NCI-H526 treated with DMSO at 0.1 percent for 48 hours (cell line): ENCODE measurements at regions not wholly inside any gene's neighbourhood (a gene's known extent, or its start where the extent isn't known, plus 50 kb on each side); places are given as distances from the start of the nearest gene placed in this dataset.
"Not testable (repeated sequence)": the region's sequence is repeated elsewhere in the genome, so short reads cannot be mapped to it uniquely, and the experiment has no call there.

ENCODE experiments used
- DNase-seq: peaks from one replicate; lab custom pipeline; 2025; lab: John Stamatoyannopoulos, UW

DNA sequence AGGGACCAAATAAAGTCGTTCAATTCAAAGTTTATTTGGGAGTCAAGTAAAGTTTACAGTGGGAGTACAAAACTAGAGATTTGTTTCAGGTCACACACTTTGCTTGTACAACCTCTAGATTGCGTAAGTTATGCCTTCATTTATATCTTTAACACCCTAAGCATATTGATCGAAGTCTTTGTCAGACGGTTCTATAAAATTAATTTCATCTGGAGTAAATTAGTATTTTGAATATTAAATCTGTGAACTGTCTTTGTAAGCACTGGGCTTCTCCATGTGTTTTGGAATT, 119.7 kb downstream of the ACAA2 start:
- DNase-seq: no peak

DNA sequence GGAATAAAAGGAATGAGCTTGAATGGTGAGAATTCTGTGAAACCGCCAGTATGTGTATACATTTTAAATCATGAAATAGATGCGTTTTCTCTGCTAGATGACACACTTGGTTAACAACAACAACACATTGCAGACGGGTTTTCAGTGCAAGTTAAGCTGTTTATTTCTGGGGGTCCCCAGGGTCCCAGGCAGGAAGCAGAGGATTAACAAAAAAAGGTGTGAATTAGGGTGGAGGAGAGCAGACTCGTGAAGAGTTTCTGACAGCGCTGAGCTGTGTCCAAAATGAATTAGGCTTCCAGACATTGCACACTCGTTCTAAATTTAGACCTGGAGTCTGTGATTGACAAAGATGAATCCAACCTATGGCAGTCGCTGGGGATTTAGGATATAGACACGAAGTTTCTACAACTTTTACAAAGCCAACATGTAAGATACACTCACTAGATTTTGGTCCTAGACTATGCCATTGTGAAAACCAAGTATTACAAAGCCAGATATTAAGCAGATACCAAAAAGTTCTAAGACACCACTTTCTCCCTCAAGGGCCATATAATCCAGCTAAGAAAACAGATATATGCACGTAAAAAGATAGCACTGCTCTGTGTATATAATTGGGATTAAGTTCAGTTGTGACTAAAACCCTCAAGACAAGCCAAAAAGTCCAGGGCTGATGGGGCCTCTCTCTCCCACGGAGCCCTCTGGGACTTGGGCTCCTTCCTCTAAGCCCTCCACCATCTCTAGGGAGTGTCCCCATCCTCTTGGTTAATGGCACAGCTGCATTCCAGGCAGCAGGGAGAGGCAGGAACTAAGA, 120.2 kb downstream of the ACAA2 start:
- no peak for DNase-seq

DNA sequence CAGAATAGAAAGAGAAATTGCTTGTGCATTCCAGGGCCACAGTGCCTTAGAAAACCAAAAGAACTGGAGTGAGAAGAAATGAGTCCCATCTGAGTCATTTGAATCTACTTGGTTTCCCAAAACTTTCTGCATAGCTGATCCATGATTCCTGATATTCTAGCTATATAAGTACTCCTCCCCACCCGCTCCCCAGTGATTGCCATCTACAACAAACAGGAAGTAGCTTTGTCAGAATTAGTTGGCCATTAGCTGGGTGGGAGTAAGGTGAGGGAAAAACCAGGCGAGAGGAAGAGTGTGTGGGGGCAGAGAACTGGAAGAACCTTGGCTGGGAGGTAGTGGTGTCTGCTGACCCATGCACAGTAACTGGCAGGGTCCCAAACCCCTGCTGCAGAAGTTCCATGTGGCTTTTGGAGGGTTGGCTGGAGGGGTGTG, 122.1 kb downstream of the ACAA2 start:
- no peak for DNase-seq

DNA sequence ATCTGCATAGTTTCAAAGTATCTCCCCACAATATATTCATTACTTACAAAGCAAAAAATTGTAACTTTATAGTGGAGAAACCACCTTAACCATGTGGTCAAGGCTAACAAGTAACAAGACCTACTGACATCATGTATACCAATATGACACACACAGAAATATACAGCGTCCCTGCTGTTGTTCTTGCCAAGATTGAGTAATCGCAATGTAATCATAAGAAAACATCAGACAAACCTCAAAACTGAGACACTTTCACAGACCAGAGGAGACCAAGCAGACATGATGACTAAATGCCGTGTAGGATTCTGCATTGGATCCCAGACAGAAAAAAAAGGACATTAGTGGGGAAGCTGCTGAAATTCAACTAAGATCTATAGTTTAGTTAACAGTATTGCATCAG, 123.0 kb downstream of the ACAA2 start:
- DNase-seq: no peak

DNA sequence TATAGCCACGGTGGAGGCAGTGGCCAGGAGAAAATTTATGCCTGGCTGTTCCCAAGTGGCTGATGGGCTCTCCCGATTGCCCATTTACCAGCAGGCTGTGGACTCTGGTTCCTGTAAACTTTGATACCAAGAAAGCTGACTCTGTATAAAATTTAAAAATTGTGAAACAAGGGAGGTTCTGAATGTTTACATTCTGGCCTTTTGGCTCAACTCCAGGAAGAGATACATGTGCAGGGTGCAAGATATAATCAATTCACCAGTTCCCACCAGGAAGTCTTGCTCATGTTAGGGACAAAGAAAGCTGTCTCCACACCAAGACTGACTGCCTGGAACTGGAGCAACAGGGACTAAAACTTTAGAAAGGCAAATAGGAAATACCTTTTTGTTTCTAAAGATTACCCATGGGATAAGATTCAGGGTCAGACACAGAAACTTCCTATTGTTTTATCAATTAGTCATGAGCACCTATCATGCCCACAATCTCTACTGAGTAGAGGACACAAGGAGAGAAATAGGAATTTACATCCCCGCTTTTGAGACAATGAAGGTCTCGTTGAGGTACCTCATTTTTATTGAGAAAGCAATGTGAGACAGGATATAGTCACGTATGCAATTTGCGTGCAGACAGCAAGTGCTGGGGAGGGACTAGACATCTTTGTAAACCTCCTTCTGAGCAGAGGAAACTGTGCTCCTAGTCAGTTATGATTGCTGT, 123.5 kb downstream of the LIPG start:
- DNase-seq: no peak

DNA sequence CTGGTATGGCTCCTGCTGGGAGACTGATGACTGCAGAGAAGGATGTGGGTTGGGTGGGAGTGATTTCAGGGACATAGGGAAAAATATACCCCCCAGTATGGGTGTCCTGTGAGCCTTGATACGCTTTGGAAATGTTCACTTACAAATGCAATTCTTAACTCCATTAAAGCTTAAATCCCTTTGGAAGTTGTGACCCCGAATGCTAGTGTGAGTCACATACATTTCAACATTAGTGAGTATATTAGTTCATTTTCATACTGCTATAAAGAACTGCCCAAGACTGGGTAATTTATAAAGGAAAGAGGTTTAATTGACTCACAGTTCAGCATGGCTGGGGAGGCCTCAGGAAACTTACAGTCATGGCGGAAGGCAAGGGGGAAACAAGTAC, 120.9 kb downstream of the LIPG start:
- DNase-seq: not testable (repeated sequence)

DNA sequence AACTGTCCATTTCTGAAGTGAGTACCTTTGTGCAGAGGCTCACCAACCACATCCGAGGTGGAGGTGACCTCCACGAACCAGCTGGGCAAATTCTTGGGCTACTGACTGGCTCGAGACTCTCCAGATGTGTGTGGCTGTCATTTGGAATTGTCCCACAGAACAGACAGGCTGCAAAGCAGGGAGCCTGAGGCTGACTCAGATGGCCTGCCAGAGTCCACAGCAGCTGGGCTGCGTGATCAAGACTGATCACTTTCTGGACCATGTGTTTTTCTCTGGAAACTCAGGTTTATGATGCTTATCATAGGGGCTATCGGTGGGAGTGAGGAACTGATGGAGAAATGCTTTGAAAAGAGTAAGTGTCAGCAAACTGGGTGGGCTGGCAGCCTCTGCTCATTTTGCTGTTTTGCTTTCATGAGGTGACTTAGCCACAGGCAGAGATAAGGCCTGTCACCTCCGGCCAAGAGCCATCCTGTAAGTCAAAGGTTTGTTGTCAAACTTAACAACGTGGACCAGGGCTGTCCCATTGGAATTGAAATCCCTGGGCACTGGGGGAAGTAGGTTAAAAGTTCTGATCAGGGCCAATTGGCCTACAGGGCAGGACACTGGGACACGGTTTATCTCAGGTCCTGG, 120.4 kb downstream of the LIPG start:
- no peak for DNase-seq

DNA sequence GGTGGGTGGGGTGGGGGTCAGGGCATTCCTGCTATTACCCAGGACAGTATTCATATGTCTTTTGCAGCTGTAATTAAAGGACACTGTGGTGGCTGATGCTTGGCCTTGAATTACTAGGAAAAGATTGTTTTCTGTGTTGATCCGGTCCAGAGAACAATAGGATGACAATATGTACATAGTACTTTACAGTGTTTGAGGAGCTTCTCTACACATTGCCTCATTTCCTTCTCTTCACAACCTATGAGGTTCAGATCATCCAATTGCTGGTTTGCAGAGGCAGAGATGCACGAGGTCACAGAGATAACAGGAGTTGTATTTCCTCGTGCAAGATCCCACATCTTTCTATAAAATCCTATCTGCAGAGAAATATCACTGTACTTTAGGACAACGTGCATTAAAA, 119.5 kb downstream of the LIPG start:
- DNase-seq: no peak

DNA sequence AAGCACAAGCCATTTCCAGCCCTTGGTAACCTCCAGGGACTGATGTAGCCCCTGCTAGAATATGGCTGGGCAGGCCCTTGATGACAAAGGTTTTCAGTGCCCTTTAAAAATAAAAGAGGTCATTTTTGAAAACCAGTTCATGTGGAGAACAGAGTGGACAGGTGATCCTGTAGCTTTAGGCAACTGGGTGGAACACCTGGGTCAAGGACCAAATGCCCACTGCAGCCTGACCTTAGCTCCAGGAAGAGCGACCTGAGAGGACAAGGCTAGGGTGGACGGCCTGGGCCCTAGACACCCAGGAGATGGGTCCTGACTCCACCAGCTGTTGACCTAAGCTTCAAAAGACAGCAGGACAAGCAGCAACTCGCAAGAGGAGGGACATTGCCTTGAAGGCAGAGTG, 116.6 kb downstream of the LIPG start:
- no peak for DNase-seq

DNA sequence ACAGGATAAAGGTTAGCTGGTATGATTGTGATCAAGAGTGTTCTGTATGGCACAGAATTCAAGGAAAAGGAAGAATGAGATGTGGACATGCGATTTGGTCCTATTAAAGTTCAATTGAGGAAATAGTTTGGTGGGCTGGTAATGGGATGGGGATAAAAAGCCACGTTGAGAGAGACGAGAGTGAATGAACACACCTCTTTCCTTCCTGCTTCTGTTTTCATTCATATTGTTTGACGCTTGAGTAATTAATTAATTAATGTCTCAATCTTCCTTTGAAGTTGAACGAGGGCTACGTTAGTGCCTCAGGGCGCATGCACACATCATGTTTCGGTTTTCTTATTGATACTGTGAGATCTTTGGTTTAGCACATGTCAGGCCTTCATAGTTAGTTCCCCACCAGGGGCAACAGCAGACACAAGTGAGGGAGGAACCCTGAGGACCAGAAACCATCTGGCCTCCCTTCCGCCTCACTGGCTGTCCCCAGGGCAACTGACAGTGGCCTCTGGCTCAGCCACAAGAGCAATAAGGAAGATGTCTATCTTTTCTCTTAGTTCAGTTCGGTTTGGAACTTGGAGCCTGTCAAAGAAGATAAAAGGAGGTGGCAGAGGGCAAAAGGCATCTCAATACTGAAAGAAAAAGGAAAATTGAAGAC, 116.0 kb downstream of the LIPG start:
- DNase-seq: no peak

DNA sequence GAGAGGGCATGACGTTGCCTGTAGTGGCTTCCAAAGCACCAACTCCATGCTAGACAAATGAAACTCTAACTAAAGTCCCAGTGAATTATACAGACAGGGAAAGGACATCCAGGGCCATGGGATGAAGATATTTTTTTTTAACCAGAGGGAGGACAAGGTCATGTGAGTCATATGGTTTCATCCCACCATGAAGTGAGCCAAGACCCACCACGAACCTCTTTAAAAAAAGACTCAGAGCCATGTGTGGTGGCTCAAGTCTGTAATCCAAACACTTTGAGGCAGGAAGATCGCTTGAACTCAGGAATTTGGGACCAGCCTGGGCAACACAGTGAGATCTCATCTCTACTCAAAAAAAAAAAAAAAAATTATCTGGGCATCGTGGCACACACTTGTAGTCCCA, 115.2 kb downstream of the LIPG start:
- no peak for DNase-seq

DNA sequence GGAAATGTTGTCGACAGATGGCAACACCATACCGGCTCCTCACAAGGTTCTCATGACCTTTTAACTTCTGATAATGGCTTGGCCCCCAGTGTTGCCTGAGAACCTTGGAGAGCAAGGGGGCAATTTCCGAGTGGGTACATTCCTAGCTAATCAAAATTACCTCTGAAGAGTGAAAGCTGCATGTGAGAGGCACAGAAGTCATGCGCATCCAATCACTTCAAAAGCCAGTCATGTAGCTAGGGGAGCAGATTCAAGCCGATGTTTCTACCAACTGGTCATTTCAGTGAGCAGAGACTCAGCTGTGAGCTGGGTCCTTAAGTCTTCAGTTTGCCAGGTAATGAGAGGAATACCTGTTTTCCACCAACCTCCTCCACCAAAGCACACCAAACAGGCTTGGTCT, 111.4 kb downstream of the LIPG start:
- no peak for DNase-seq

DNA sequence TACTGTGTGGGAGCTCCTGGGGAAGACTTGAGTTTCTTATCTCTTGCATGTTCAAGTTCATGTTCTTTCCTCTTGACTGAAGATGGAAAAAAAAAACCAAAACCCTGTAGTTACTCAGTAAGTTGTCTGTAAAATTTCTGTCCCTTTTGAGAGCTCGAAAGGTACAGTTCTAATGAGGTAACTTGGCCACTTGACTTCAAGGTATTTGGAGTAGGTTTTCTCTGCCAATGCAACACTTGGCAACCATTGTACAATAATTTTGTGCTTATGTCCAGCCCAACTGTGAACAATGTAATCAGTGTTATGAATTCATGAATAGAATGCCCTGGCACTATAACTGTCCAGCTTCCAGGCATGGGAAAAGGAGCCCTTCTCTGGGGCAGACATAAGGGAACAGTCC, 111.0 kb downstream of the LIPG start:
- no peak for DNase-seq

DNA sequence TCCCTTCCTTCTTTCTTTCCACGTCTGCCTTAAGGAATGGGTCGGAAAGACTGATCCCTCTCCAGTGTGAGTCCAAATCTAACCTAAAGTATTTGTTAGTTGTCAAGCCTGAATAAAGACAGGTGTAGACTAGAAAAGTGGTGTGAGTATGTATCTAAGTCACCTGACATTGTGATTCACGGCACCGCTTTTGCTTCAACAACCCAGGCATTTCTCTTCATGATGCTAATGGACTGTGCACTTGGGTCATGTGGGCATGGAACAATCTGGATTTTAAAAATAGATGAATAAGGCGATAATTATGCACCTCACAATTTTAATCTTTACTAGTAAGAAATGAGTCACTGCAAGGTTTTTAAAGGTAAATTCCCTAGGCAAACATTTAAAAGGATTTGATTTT, 107.5 kb downstream of the LIPG start:
- no peak for DNase-seq

DNA sequence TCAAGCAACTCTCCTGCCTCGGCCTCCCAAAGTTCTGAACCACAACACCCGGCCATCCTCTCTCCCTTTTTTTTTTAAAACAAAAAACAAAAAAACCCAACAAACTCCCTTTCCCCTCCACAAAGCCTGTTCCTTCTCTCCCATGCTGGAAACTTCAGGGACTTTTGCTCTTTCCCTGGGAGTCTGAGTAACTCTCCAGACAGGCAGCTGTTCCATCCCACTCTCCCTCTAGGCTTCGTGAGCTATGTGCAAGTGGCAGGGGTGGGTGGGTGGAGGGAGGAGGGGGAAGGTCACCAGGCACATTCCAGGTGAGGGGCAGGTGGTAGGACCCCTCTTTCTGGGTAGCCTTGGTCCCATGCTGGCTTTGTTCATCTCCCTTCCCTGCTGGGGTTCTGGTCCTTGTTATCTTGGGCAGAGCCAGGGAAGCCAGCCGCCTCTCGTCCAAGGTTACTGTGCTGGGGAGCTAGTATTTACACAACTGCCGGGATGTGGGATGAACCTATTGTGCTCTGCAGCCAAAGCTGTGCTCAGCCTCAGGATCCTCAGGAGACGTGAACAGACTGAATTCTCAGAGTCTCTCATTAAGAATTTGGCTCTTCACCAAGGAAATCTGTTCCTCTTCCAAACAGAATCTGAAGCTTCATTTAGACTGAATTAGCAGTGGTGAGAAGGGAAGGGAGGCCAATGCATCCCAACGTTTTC, 106.9 kb downstream of the LIPG start:
- DNase-seq: no peak

DNA sequence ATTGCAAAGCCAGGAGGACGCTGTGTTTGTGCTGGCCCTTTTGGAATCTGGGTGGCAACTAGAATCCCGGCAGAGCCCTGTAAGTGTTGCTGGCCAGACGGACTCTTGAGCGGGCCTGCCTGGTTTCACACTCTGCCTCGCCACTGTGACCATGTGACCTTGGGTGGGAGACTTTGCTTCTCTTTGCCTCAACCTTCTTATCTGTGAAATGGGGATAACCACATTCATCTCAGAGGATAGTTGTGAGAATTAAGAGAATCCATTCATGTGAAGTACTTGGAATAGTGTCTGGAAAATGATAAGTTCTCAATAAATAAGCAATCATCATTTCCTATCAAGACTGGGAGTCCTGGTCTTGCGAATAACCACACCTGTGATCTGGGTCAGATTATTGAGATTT, 105.6 kb downstream of the LIPG start:
- no peak for DNase-seq

DNA sequence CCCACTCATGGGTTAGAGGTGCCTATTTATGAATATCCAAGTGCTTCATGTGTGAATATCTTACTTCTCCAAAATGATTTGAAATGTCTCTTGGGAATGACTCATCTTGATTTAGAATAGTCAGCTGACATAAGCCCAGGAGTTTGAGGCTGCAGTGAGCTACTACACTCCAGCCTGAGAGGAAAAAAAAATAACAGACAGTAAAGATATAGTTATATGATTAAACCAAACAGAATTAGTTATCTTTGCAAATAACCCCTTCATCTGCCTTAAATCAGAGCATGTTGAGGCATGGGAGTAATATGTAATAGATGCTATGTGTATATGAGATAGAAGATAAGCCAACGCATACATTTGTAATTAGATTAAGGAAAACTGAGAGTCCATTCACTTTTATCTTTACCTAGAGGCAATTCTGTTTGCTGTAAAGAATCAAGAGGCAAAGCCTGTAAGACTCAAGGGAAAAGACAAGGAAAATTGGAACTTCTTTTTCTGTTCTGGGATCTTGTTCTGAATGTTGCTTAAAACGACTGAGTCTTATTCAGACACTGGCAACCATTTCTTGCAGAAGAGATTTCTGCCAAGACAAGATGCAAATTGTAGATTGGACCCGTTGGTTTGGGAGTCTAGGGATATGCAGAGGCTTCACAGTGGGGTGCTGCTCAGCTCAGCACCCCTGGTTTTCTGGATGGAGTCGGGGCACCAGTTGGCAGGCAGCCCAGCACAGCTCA, 104.4 kb downstream of the LIPG start:
- peak; percentile 25 for DNase-seq

DNA sequence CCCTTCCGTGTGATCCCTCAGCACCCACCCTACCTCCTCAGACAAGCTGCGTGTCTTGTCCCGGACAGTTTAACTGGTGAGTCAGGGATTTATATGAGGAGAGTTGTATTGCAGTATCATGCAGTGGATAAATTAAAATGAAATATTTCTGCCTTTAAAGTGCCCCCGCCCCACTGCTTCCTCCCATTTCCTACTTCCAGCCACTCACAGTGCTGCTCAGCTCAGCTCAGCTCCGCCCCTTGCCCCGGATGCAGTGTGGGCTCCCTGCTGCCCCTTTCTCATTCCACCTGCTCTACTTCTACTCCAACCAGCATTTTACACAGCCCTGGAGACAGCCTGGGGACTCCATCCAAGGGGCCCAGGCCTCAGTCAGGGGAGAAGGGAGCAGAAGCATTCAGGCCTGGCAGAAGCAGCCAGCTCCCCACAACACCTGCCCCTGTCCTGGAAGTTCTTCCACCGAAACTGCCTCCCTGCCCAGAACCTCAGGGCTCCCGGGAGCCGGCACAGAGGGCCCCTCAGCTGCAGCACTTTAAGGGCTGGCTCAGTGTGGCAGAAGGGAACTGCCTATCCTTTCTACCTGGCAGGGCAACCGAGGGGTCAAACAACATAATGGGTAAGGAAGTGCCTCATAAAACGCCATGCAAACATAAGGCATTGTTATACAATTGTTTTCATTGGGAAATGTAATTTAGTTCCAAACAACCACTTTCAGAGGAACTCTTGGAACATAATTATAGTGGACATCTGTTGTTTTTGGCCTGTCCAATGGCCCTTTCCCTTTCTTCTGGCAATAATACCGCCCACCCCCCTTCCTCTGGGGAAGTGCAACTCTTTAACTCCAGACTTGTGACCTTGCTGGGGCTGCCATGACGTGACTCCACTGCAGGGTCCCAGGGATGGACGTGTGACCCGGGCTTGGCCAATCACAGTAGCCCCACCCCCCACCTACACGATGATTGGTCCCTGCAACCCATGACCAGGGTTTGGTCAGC, 102.3 kb downstream of the LIPG start:
- no peak for DNase-seq

DNA sequence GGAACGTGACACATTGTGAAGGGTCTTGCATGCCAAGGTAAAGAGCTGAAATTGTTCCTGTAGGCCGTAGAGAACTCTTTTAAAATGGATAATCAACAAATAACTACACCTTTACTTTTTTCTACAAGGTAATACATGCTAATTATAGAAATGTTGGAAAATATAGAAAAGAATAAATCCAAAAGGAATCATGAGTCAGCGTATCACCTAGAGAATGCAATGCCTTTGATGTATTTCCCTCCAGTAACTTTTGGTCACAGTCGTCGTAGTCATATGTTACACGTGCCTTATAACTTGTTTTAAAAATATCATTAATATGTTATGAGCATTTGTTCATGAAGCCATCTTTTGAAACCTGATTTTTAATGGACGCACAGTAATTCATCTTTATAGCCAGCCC, 100.6 kb downstream of the LIPG start:
- no peak for DNase-seq

DNA sequence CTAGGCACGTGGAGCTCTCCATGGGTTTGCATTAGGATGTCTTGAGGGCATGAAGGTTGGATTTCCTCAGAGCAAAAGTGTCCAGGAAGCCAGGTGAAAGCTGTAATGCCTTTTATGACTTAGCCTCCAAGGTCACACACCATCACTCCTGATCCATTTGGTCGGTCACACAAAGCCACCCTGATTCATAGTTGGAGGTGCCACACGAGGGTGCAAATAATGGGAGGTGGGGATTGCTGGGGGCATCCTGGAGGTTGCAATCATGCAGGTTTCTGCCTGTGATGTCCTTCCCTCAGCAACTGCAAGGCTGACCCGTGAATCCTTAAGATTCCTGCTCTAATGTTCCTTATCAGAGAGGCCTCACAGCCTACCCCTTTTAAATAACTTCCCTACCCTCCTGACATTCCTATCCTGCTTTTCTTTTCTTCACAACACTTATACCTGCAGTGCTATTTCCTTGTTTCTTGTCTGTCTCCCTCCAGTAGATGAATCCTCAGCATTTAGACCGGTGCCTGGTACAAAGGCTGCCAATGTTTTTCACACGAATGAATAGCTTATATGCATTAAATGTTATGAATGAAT, 97.1 kb downstream of the LIPG start:
- no peak for DNase-seq
